ENCODE measurements at regions not wholly inside any gene's neighbourhood (a gene's known extent, or its start where the extent isn't known, plus 50 kb on each side); places are given as distances from the start of the nearest gene placed in this dataset.

- TF ChIP-seq CTCF (optimal IDR thresholded peaks at IDR 0.05 in 1 of 3, IDR thresholded peaks at IDR 0.05 in 1 of 3, conservative IDR thresholded peaks at IDR 0.05 in 1 of 3; ENCODE audit: extremely low read depth in 1 of 3, insufficient read depth in 2 of 3, low read length in 3 of 3) (no peak), EZH2 (IDR thresholded peaks at IDR 0.05; ENCODE audit: low read length) (no peak)
These were observed 1008.5 kb upstream of the EEF2KMT start for GRCh38 chr16:6106061-6106460.

All from keratinocyte (primary cell).